HG03432 (cell line): ENCODE measurements at regions not wholly inside any gene's neighbourhood (a gene's known extent, or its start where the extent isn't known, plus 50 kb on each side); places are given as distances from the start of the nearest gene placed in this dataset.
A peak's percentile ranks its signal among the peaks of the same experiment; 100 is the strongest.
"Not testable (repeated sequence)": the region's sequence is repeated elsewhere in the genome, so short reads cannot be mapped to it uniquely, and the experiment has no call there.

ENCODE experiments used
- ATAC-seq: cut with Tn5 transposase; IDR thresholded peaks from one replicate; pipeline ENCODE4 v1.9.1; 2021; ENCODE audit warnings: mild to moderate bottlenecking, moderate library complexity; ENCODE audit not compliant: unreplicated experiment

DNA sequence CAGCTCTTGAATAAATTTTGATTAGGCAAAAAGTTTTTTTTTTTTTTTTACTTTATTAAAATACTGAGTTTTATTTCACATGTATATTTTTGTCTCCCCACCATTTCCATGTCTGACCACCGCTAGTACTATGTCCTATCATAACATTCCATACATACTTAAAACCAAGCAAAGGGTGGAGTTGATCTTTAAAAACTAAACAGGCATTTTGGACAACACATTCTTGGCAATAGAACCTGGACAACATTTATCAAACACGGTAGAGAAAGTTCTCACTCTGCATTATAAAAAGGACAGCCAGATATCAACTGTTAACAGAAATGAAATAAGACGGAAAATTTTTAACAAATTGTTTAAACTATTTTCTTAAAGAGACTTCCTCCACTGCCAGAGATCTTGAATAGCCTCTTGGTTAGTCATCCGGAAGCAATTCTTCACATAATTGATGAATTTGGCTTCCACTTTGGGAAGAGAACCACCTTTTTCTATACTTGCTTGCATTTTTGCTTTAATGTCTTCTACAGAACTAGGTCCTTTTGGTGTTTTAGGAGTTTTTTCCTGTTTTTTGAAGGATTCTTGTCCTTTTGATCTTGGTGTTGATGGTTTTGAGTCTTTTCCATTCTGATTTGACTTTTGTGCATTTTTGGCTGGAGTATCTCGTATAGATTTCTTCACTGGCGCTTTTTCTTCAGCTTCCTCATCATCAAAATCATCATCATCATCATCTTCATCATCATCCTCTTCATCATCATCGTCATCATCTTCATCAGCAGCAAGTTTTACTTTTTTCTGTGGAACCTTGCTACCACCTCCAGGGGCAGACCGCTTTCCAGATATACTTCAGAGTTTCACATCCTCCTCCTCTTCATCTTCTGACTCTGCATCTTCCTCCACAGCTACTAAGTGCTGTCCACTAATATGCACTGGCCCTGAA is 58.7 kb downstream of the POU5F2 start:
- ATAC-seq, result not testable (repeated sequence)

- no peak for ATAC-seq
Observed at GRCh38 chr5:93681432-93681831, 60.0 kb downstream of the POU5F2 start.

- no peak for ATAC-seq
Observed at GRCh38 chr5:93677359-93677891, 64.0 kb downstream of the POU5F2 start.

- peak; percentile 54 for ATAC-seq
Observed at GRCh38 chr5:93676704-93677103, 64.7 kb downstream of the POU5F2 start.

GRCh38 chr5:93675460-93676450 is 65.6 kb downstream of the POU5F2 start:
- peak; percentile 53 for ATAC-seq

- peak; percentile 64 for ATAC-seq
Observed at GRCh38 chr5:93674866-93675459, 66.4 kb downstream of the POU5F2 start.

GRCh38 chr5:93674138-93674537 is 67.3 kb downstream of the POU5F2 start:
- no peak for ATAC-seq

DNA sequence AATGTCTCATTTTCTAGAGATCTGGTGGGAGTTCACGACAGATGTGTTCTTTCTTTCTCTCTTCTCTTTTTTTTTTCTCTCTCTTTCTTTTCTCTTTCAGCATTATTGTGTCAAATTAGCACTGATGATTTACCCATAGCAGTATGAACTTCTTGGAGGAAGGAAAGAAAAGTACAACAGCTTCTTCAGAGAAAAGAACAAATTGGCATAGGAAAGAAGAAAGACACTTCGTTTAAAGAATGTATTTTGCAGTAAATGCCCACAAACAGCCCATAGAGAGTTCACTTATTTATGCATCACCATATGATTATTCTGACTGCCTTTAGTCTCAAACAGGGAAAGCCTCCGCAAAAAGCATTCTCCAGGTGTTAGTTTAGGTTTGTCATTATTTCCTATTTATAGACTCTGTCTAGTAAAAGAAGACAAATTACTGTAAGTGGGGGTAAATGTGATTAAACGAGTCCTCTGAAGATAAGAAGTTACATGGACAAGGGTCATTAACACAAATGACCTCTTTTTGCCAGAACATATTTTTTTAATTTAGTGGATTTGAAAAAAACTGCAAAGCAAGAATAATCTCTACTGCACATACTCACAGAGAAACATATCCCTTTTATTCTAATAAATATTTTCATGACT is 68.0 kb downstream of the POU5F2 start:
- ATAC-seq, result no peak

DNA sequence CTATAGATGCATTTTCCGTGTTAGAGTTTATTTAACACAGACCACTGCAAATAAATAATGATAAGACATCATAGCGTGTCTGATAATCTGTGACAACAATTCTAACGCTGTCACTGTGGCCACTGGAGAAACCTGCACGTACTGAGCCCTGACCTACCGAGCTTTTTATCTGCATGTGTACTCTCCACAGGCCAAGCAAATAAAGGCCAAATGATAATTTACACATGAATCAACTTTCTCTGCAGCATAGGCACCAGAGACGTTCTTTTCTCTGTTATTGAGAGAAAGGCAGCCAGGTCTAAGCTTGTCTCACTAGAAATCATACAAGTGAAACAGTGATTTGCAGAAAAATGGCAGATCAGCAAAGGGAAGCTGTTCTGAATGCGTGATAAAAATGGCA is 75.8 kb downstream of the POU5F2 start:
- no peak for ATAC-seq

DNA sequence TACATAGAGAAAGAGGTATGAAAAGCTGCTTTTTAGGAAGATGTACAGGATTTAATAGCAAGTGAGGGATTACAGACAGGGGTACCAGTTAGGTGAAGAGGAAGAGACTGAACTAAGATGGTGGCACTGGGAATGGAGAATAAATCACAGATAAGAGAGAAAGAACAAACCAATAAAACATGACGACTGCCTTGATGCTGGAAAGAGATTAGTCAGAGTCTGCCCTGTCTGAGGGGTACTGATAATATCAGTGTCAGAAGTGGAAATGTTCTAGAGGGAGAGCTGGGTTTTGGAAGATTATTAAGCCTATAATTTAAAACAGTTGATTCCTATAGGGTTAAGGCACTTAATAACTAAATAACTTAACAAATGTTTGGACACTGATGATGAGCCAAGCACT is 77.7 kb downstream of the NR2F1 start:
- no peak for ATAC-seq

DNA sequence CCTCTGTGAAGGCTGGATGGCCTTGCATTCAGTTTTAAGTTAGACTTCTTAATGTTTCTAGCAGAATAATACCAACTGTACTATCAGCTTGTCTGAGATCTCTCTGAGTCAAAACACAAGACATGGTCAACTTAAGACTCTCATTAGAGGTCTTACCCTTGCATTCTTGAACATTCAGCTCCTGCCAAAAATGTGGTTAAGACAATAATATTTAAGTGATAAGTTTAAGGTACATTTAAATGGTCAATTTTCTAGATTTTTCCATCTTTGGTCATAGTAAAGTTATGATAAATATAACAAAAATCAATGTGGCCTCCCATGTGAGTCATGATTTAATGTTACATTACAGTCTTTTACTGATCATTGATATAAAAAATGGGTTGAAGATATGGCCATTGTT is 75.0 kb downstream of the NR2F1 start:
- ATAC-seq, result no peak

- ATAC-seq, result no peak
Observed at GRCh38 chr5:93654676-93655075, 71.7 kb downstream of the NR2F1 start.

DNA sequence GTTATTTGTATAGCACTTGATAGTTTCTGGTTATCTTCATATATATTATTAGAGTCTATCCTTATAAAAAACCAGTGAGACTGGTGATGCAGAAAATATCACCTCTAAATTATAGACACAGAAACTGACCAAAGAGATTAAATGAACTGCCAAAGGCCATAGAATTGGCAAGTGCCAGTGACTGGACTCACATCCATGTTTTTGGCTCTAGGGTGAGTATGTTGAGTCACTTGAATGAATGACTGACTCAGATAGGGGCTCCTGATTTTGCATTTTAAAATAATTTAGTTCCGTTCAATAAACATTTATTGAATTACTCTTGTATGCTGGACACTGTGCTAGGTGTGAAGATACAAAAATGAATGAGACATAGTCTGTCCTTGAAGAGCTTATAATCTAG is 70.7 kb downstream of the NR2F1 start:
- no peak for ATAC-seq

GRCh38 chr5:93649234-93649900 is 66.3 kb downstream of the NR2F1 start:
- no peak for ATAC-seq

DNA sequence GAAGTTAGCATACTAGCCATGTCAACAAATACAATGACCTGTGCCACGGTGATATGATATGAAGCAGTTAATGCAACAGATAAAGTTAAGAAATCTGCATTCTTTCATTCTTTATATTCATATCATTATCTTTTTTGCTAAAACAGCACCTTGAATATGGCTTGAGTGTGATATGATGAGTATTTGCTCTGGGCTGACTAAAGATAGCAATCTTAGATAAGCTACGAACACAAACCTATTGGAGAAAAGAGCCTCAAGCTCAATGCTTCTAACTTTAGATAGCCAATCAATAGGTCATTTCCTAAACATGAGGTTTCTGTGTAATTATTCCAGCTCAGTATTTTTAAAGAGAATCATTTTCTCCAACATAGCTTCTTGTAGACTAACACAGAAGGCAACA is 61.7 kb downstream of the NR2F1 start:
- ATAC-seq, result no peak
